HG03025 (cell line): ENCODE measurements at regions not wholly inside any gene's neighbourhood (a gene's known extent, or its start where the extent isn't known, plus 50 kb on each side); places are given as distances from the start of the nearest gene placed in this dataset.
"Not testable (repeated sequence)": the region's sequence is repeated elsewhere in the genome, so short reads cannot be mapped to it uniquely, and the experiment has no call there.

Experiments used
- ATAC-seq: cut with Tn5 transposase; IDR thresholded peaks from one replicate; pipeline ENCODE4 v1.9.1; 2021; ENCODE audit warnings: mild to moderate bottlenecking, moderate library complexity; ENCODE audit not compliant: unreplicated experiment, low FRiP score

- ATAC-seq: no peak
These were observed 915.2 kb downstream of the SLC6A15 start for GRCh38 chr12:83997423-83997822.

- no peak for ATAC-seq
These were observed 915.9 kb downstream of the SLC6A15 start for GRCh38 chr12:83996671-83997070.

- ATAC-seq: no peak
These were observed 927.5 kb downstream of the SLC6A15 start for GRCh38 chr12:83985084-83985483.

- no peak for ATAC-seq
These were observed 932.2 kb downstream of the SLC6A15 start for GRCh38 chr12:83980398-83980797.

GRCh38 chr12:83979785-83980184, 932.8 kb downstream of the SLC6A15 start:
- no peak for ATAC-seq

GRCh38 chr12:83971781-83972180, 940.8 kb downstream of the SLC6A15 start:
- no peak for ATAC-seq

GRCh38 chr12:83960767-83961166, 951.8 kb downstream of the SLC6A15 start:
- no peak for ATAC-seq

- peak; percentile 57 for ATAC-seq
These were observed 953.6 kb downstream of the SLC6A15 start for GRCh38 chr12:83958997-83959396.

- ATAC-seq: no peak
These were observed 957.5 kb downstream of the SLC6A15 start for GRCh38 chr12:83954956-83955601.

- no peak for ATAC-seq
These were observed 958.4 kb downstream of the SLC6A15 start for GRCh38 chr12:83954071-83954789.

- ATAC-seq: no peak
These were observed 966.7 kb downstream of the SLC6A15 start for GRCh38 chr12:83945871-83946270.

GRCh38 chr12:83939718-83940117, 972.9 kb downstream of the SLC6A15 start:
- ATAC-seq: no peak

GRCh38 chr12:83933615-83934014, 979.0 kb downstream of the SLC6A15 start:
- no peak for ATAC-seq

- no peak for ATAC-seq
These were observed 980.6 kb downstream of the SLC6A15 start for GRCh38 chr12:83932011-83932410.

GRCh38 chr12:83931451-83931850, 981.1 kb downstream of the SLC6A15 start:
- no peak for ATAC-seq

- not testable (repeated sequence) for ATAC-seq
These were observed 982.8 kb downstream of the SLC6A15 start for GRCh38 chr12:83929792-83930191.

- ATAC-seq: no peak
These were observed 991.6 kb downstream of the SLC6A15 start for GRCh38 chr12:83920821-83921547.

- ATAC-seq: no peak
These were observed 993.5 kb downstream of the SLC6A15 start for GRCh38 chr12:83919081-83919480.

- no peak for ATAC-seq
These were observed 1008.4 kb downstream of the SLC6A15 start for GRCh38 chr12:83904175-83904574.

- no peak for ATAC-seq
These were observed 1016.2 kb downstream of the SLC6A15 start for GRCh38 chr12:83896416-83896815.

GRCh38 chr12:83893101-83893500, 1019.5 kb downstream of the SLC6A15 start:
- ATAC-seq: no peak
